Skeletal muscle tissue (tissue), 3 donors: ENCODE measurements at regions not wholly inside any gene's neighbourhood (a gene's known extent, or its start where the extent isn't known, plus 50 kb on each side); places are given as distances from the start of the nearest gene placed in this dataset.

Experiments used
- H3K27ac ChIP-seq: one replicate; pipeline ENCODE4 v1.7.0; 2013; ENCODE audit warnings: mild to moderate bottlenecking, low read depth, low read length, inconsistent platforms
- H3K27me3 ChIP-seq, 3 donors: one replicate each; pipeline ENCODE4 v1.7.0; 2013; ENCODE audit warnings: low read length in 3 of 3; ENCODE audit not compliant: control insufficient read depth in 3 of 3, insufficient read depth in 3 of 3
- H3K36me3 ChIP-seq, 3 donors: one replicate each; pipeline ENCODE4 v1.7.0; 2013; ENCODE audit warnings: low read length in 3 of 3; ENCODE audit not compliant: control insufficient read depth in 3 of 3, insufficient read depth in 3 of 3
- H3K4me1 ChIP-seq, 3 donors: one replicate each; pipeline ENCODE4 v1.7.0; 2013; ENCODE audit warnings: low read length in 3 of 3, mild to moderate bottlenecking in 3 of 3; ENCODE audit not compliant: control insufficient read depth in 3 of 3, insufficient read depth in 3 of 3
- H3K4me3 ChIP-seq, 3 donors: one replicate each; pipeline ENCODE4 v1.7.0; 2013; ENCODE audit warnings: low read length in 3 of 3
- H3K9ac ChIP-seq, 3 donors: one replicate each; pipeline ENCODE4 v1.7.0; 2013; ENCODE audit warnings: low read length in 3 of 3, mild to moderate bottlenecking in 3 of 3, moderate library complexity in 2 of 3, low read depth in 1 of 3
- H3K9me3 ChIP-seq, 3 donors: one replicate each; pipeline ENCODE4 v1.7.0; 2013; ENCODE audit warnings: low read length in 3 of 3; ENCODE audit not compliant: control insufficient read depth in 3 of 3
- donor health status: Osteomylitis.

GRCh38 chr11:27908621-27909020, 199.3 kb downstream of the KIF18A start:
- no peaks in the 10 kb centered on the region for H3K4me1 ChIP-seq
- no peak overlapping the region for H3K27ac ChIP-seq
- no peak overlapping the region for H3K9ac ChIP-seq
- H3K4me3 ChIP-seq, result no peak overlapping the region
- H3K9me3 ChIP-seq, result no peaks in the 10 kb centered on the region
- H3K36me3 ChIP-seq, result no peaks in the 10 kb centered on the region
- no peaks in the 10 kb centered on the region for H3K27me3 ChIP-seq

GRCh38 chr11:27907530-27907929, 200.4 kb downstream of the KIF18A start:
- no peaks in the 10 kb centered on the region for H3K9me3 ChIP-seq
- H3K4me1 ChIP-seq, result no peaks in the 10 kb centered on the region
- no peak overlapping the region for H3K9ac ChIP-seq
- no peaks in the 10 kb centered on the region for H3K36me3 ChIP-seq
- H3K27me3 ChIP-seq, result no peaks in the 10 kb centered on the region
- H3K4me3 ChIP-seq, result no peak overlapping the region
- no peak overlapping the region for H3K27ac ChIP-seq

GRCh38 chr11:27907091-27907490, 200.9 kb downstream of the KIF18A start:
- no peak overlapping the region for H3K27ac ChIP-seq
- no peak overlapping the region for H3K9ac ChIP-seq
- no peaks in the 10 kb centered on the region for H3K4me1 ChIP-seq
- H3K36me3 ChIP-seq, result no peaks in the 10 kb centered on the region
- H3K27me3 ChIP-seq, result no peaks in the 10 kb centered on the region
- no peak overlapping the region for H3K4me3 ChIP-seq
- no peaks in the 10 kb centered on the region for H3K9me3 ChIP-seq

- H3K9me3 ChIP-seq, result no peaks in the 10 kb centered on the region
- H3K27me3 ChIP-seq, result no peaks in the 10 kb centered on the region
- H3K27ac ChIP-seq, result no peak overlapping the region
- H3K4me1 ChIP-seq, result no peaks in the 10 kb centered on the region
- no peaks in the 10 kb centered on the region for H3K36me3 ChIP-seq
- H3K9ac ChIP-seq, result no peak overlapping the region
- H3K4me3 ChIP-seq, result no peak overlapping the region
These were observed 203.4 kb downstream of the KIF18A start for GRCh38 chr11:27904358-27905055.

- H3K27me3 ChIP-seq, result no peaks in the 10 kb centered on the region
- H3K4me3 ChIP-seq, result no peak overlapping the region
- no peak overlapping the region for H3K9ac ChIP-seq
- H3K4me1 ChIP-seq, result no peaks in the 10 kb centered on the region
- no peaks in the 10 kb centered on the region for H3K9me3 ChIP-seq
- H3K27ac ChIP-seq, result no peak overlapping the region
- no peaks in the 10 kb centered on the region for H3K36me3 ChIP-seq
These were observed 202.8 kb upstream of the BDNF start for GRCh38 chr11:27902981-27903624.

- no peaks in the 10 kb centered on the region for H3K36me3 ChIP-seq
- H3K9ac ChIP-seq, result no peak overlapping the region
- H3K27me3 ChIP-seq, result no peaks in the 10 kb centered on the region
- H3K4me1 ChIP-seq, result no peaks in the 10 kb centered on the region
- no peaks in the 10 kb centered on the region for H3K9me3 ChIP-seq
- no peak overlapping the region for H3K27ac ChIP-seq
- no peak overlapping the region for H3K4me3 ChIP-seq
These were observed 197.9 kb upstream of the BDNF start for GRCh38 chr11:27898166-27898565.

- H3K9ac ChIP-seq, result no peak overlapping the region
- H3K9me3 ChIP-seq, result no peaks in the 10 kb centered on the region
- H3K4me3 ChIP-seq, result no peak overlapping the region
- H3K36me3 ChIP-seq, result no peaks in the 10 kb centered on the region
- no peaks in the 10 kb centered on the region for H3K27me3 ChIP-seq
- no peak overlapping the region for H3K27ac ChIP-seq
- no peaks in the 10 kb centered on the region for H3K4me1 ChIP-seq
These were observed 195.8 kb upstream of the BDNF start for GRCh38 chr11:27896096-27896495.

- Histone ChIP-seq H3K4me3 (no peak overlapping the region), H3K27me3 (no peaks in the 10 kb centered on the region), H3K9ac (no peak overlapping the region), H3K4me1 (no peaks in the 10 kb centered on the region), H3K36me3 (no peaks in the 10 kb centered on the region), H3K9me3 (no peaks in the 10 kb centered on the region), H3K27ac (no peak overlapping the region)
These were observed 194.3 kb upstream of the BDNF start for GRCh38 chr11:27894552-27894951.

GRCh38 chr11:27886857-27887256, 186.6 kb upstream of the BDNF start:
- Histone ChIP-seq H3K36me3 (no peaks in the 10 kb centered on the region), H3K4me3 (no peak overlapping the region), H3K4me1 (no peaks in the 10 kb centered on the region), H3K9me3 (no peaks in the 10 kb centered on the region), H3K27ac (no peak overlapping the region), H3K27me3 (no peaks in the 10 kb centered on the region), H3K9ac (no peak overlapping the region)

GRCh38 chr11:27882066-27882697, 181.9 kb upstream of the BDNF start:
- H3K27ac ChIP-seq, result no peak overlapping the region
- no peaks in the 10 kb centered on the region for H3K36me3 ChIP-seq
- no peaks in the 10 kb centered on the region for H3K27me3 ChIP-seq
- no peaks in the 10 kb centered on the region for H3K9me3 ChIP-seq
- H3K9ac ChIP-seq, result no peak overlapping the region
- no peaks in the 10 kb centered on the region for H3K4me1 ChIP-seq
- H3K4me3 ChIP-seq, result no peak overlapping the region
